ENCODE measurements at regions not wholly inside any gene's neighbourhood (a gene's known extent, or its start where the extent isn't known, plus 50 kb on each side); places are given as distances from the start of the nearest gene placed in this dataset.

- H3K4me3 ChIP-seq (ENCODE audit: low read depth, low read length) = no peak overlapping the region
- DNase-seq (ENCODE audit: low read depth) = no peak
- no peak for TF ChIP-seq CTCF (IDR thresholded peaks at IDR 0.05; ENCODE audit: low read depth, low read length, missing control alignments)
These were observed 111.8 kb downstream of the TBXT start for GRCh38 chr6:166055801-166056200.

GRCh38 chr6:166052837-166053236, 114.8 kb downstream of the TBXT start:
- no peak overlapping the region for H3K4me3 ChIP-seq (ENCODE audit: low read depth, low read length)
- DNase-seq (ENCODE audit: low read depth) = no peak
- no peak for TF ChIP-seq CTCF (IDR thresholded peaks at IDR 0.05; ENCODE audit: low read depth, low read length, missing control alignments)

- TF ChIP-seq CTCF (IDR thresholded peaks at IDR 0.05; ENCODE audit: low read depth, low read length, missing control alignments) = no peak
- no peak for DNase-seq (ENCODE audit: low read depth)
- no peak overlapping the region for H3K4me3 ChIP-seq (ENCODE audit: low read depth, low read length)
These were observed 117.1 kb downstream of the TBXT start for GRCh38 chr6:166050559-166050958.

GRCh38 chr6:166046982-166047381, 120.7 kb downstream of the TBXT start:
- H3K4me3 ChIP-seq (ENCODE audit: low read depth, low read length) = no peak overlapping the region
- no peak for TF ChIP-seq CTCF (IDR thresholded peaks at IDR 0.05; ENCODE audit: low read depth, low read length, missing control alignments)
- DNase-seq (ENCODE audit: low read depth) = no peak

GRCh38 chr6:166046226-166046625, 121.4 kb downstream of the TBXT start:
- DNase-seq (ENCODE audit: low read depth) = no peak
- TF ChIP-seq CTCF (IDR thresholded peaks at IDR 0.05; ENCODE audit: low read depth, low read length, missing control alignments) = no peak
- H3K4me3 ChIP-seq (ENCODE audit: low read depth, low read length) = no peak overlapping the region

GRCh38 chr6:166045860-166046200, 121.8 kb downstream of the TBXT start:
- TF ChIP-seq CTCF (IDR thresholded peaks at IDR 0.05; ENCODE audit: low read depth, low read length, missing control alignments) = no peak
- no peak overlapping the region for H3K4me3 ChIP-seq (ENCODE audit: low read depth, low read length)
- no peak for DNase-seq (ENCODE audit: low read depth)

GRCh38 chr6:166045173-166045859, 122.3 kb downstream of the TBXT start:
- no peak overlapping the region for H3K4me3 ChIP-seq (ENCODE audit: low read depth, low read length)
- no peak for TF ChIP-seq CTCF (IDR thresholded peaks at IDR 0.05; ENCODE audit: low read depth, low read length, missing control alignments)
- DNase-seq (ENCODE audit: low read depth) = no peak

All from GM12864 (cell line).